K562 (cell line): ENCODE measurements at regions not wholly inside any gene's neighbourhood (a gene's known extent, or its start where the extent isn't known, plus 50 kb on each side); places are given as distances from the start of the nearest gene placed in this dataset.

Experiments used
- HNRNPK ChIP-seq: fragments of 200-400 bp; formaldehyde crosslinking; IDR thresholded peaks from one replicate; pipeline ENCODE4 v1.6.1; 2018; ENCODE audit warnings: mild to moderate bottlenecking, low read depth, low read length; ENCODE audit not compliant: poor library complexity, severe bottlenecking
- MAFF ChIP-seq: IDR thresholded peaks from 2 replicates; pipeline ENCODE4 v1.6.1; 2012; ENCODE audit warnings: low read length, improper control_type of control experiment
- TF ChIP-seq, protein P1 (sequence below): sonication (generic); formaldehyde crosslinking; IDR thresholded peaks from 2 replicates; pipeline ENCODE4 v1.9.0; 2022; ENCODE audit warnings: mild to moderate bottlenecking, missing genetic modification reagents
- TF ChIP-seq, protein P2 (sequence below): IDR thresholded peaks from 2 replicates; pipeline ENCODE4 v1.6.1; 2014; ENCODE audit warnings: antibody characterized with exemption
- TF ChIP-seq, protein P3 (sequence below): fragments of 250-450 bp; sonication (Bioruptor Pico); IDR thresholded peaks from 2 replicates; pipeline ENCODE4 v1.5.0; 2021; ENCODE audit warnings: mild to moderate bottlenecking, borderline replicate concordance

DNA sequence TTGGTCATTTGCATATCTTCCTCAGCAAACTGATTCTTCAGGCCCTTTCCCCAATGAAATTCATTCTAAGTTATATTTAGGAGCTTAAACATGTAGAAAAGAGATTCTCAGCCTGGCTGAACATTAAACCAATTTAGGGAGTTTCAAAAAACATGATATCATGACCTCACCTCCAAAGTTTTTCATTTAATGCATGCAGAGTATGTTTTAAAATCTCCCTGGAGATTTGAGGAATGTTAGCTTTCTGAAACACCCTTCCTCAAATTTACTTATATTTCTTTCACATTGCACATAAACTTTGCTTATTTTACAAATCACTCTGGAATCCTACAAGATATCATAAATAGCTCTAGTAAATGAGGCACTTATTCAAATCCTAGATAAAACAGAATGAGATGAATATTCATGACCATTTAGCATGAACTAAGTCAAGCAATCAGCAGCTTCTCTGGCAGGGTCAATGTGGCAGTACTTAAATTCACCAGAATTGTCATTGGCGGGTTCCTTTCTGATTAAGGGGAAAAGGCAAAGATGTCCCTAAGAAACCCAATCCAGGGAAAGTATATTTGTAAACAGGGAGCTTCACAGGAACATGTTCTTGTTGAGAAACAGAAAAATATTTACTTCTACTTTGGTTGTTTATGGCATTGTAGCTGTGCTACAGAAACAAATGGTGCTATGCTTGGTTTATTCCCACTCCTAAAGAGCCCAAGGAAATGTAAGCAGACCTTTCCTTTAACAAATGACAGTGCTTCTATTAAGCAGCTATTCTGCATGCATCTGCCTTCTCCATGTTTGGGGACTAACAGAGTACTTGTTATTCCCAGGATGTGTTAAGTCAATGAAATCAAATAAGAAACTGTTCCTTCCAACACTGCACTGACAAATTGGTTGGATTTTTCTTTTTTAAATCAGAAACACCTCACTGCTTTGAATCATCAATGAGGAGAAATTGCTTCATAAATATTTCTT lies 162.3 kb downstream of the C11orf87 start (continued):
- TF ChIP-seq, protein P1, sequence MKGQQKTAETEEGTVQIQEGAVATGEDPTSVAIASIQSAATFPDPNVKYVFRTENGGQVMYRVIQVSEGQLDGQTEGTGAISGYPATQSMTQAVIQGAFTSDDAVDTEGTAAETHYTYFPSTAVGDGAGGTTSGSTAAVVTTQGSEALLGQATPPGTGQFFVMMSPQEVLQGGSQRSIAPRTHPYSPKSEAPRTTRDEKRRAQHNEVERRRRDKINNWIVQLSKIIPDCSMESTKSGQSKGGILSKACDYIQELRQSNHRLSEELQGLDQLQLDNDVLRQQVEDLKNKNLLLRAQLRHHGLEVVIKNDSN (CRISPR knock-in tag): no peak
- TF ChIP-seq HNRNPK: no peak
- TF ChIP-seq, protein P2, sequence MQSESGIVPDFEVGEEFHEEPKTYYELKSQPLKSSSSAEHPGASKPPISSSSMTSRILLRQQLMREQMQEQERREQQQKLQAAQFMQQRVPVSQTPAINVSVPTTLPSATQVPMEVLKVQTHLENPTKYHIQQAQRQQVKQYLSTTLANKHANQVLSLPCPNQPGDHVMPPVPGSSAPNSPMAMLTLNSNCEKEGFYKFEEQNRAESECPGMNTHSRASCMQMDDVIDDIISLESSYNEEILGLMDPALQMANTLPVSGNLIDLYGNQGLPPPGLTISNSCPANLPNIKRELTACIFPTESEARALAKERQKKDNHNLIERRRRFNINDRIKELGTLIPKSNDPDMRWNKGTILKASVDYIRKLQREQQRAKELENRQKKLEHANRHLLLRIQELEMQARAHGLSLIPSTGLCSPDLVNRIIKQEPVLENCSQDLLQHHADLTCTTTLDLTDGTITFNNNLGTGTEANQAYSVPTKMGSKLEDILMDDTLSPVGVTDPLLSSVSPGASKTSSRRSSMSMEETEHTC: no peak
- TF ChIP-seq, protein P3, sequence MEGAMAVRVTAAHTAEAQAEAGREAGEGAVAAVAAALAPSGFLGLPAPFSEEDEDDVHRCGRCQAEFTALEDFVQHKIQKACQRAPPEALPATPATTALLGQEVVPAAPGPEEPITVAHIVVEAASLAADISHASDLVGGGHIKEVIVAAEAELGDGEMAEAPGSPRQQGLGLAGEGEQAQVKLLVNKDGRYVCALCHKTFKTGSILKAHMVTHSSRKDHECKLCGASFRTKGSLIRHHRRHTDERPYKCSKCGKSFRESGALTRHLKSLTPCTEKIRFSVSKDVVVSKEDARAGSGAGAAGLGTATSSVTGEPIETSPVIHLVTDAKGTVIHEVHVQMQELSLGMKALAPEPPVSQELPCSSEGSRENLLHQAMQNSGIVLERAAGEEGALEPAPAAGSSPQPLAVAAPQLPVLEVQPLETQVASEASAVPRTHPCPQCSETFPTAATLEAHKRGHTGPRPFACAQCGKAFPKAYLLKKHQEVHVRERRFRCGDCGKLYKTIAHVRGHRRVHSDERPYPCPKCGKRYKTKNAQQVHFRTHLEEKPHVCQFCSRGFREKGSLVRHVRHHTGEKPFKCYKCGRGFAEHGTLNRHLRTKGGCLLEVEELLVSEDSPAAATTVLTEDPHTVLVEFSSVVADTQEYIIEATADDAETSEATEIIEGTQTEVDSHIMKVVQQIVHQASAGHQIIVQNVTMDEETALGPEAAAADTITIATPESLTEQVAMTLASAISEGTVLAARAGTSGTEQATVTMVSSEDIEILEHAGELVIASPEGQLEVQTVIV (CRISPR knock-in tag): no peak
- no peak for TF ChIP-seq MAFF
